ACHN (cell line): ENCODE measurements at regions not wholly inside any gene's neighbourhood (a gene's known extent, or its start where the extent isn't known, plus 50 kb on each side); places are given as distances from the start of the nearest gene placed in this dataset.
A peak's percentile ranks its signal among the peaks of the same experiment; 100 is the strongest.
"Not testable (repeated sequence)": the region's sequence is repeated elsewhere in the genome, so short reads cannot be mapped to it uniquely, and the experiment has no call there.

Experiments
- DNase-seq: peaks from one replicate; pipeline ENCODE4 v3.0.0-alpha.2; 2015
- in situ Hi-C: cut with HindIII; loops from 2 replicates; pipeline ENCODE4 v1.10.0; 2017; ENCODE audit warnings: low sequenced_read_pairs, low pct_ligation_motif_present, low pct_unique_long_range_greater_than_20kb

- in situ Hi-C loops: no loop called here
Observed at GRCh38 chr1:21385022-21385421, 54.9 kb upstream of the NBPF3 start.

GRCh38 chr1:21384620-21385019 is 55.3 kb upstream of the NBPF3 start:
- in situ Hi-C loops: no loop called here

More at GRCh38 chr1:21385022-21385421, 54.9 kb upstream of the NBPF3 start:
- DNase-seq: no peak

GRCh38 chr1:21383785-21384401 is 56.0 kb upstream of the NBPF3 start:
- in situ Hi-C loops: no loop called here
- no peak for DNase-seq

More at GRCh38 chr1:21384620-21385019, 55.3 kb upstream of the NBPF3 start:
- DNase-seq: no peak

GRCh38 chr1:21381354-21381753 is 58.6 kb upstream of the NBPF3 start:
- no peak for DNase-seq
- in situ Hi-C loops: no loop called here

- in situ Hi-C loops: not testable (repeated sequence)
Observed at GRCh38 chr1:21380147-21380546, 59.8 kb upstream of the NBPF3 start.

GRCh38 chr1:21379571-21379970 is 60.4 kb upstream of the NBPF3 start:
- in situ Hi-C loops: no loop called here
- DNase-seq: no peak

More at GRCh38 chr1:21380147-21380546, 59.8 kb upstream of the NBPF3 start:
- not testable (repeated sequence) for DNase-seq

- in situ Hi-C loops: no loop called here
- DNase-seq: no peak
Observed at GRCh38 chr1:21378705-21379494, 61.0 kb upstream of the NBPF3 start.

- DNase-seq: no peak
- in situ Hi-C loops: no loop called here
Observed at GRCh38 chr1:21372383-21372782, 67.6 kb upstream of the NBPF3 start.

GRCh38 chr1:21369905-21370304 is 70.0 kb upstream of the NBPF3 start:
- in situ Hi-C loops: no loop called here
- DNase-seq: no peak

GRCh38 chr1:21368515-21369289 is 71.2 kb upstream of the NBPF3 start:
- in situ Hi-C loops: no loop called here
- DNase-seq: peak; percentile 76

GRCh38 chr1:21367973-21368514 is 71.9 kb upstream of the NBPF3 start:
- DNase-seq, in situ Hi-C loops: not testable (repeated sequence)

GRCh38 chr1:21366288-21366687 is 73.6 kb upstream of the NBPF3 start:
- DNase-seq: no peak
- in situ Hi-C loops: no loop called here

GRCh38 chr1:21365036-21365435 is 74.8 kb upstream of the ECE1 start:
- in situ Hi-C loops: no loop called here
- no peak for DNase-seq

GRCh38 chr1:21362096-21362495 is 71.8 kb upstream of the ECE1 start:
- no peak for DNase-seq
- in situ Hi-C loops: no loop called here

GRCh38 chr1:21361506-21361905 is 71.2 kb upstream of the ECE1 start:
- in situ Hi-C loops: no loop called here
- DNase-seq: no peak

GRCh38 chr1:21357161-21357560 is 66.9 kb upstream of the ECE1 start:
- in situ Hi-C loops: no loop called here
- no peak for DNase-seq

GRCh38 chr1:21355956-21356355 is 65.7 kb upstream of the ECE1 start:
- in situ Hi-C loops: no loop called here
- DNase-seq: no peak

GRCh38 chr1:21352586-21352985 is 62.3 kb upstream of the ECE1 start:
- in situ Hi-C loops: no loop called here
- no peak for DNase-seq

- in situ Hi-C loops: no loop called here
- DNase-seq: no peak
Observed at GRCh38 chr1:21351901-21352300, 61.6 kb upstream of the ECE1 start.
